ENCODE measurements at regions not wholly inside any gene's neighbourhood (a gene's known extent, or its start where the extent isn't known, plus 50 kb on each side); places are given as distances from the start of the nearest gene placed in this dataset.

DNA sequence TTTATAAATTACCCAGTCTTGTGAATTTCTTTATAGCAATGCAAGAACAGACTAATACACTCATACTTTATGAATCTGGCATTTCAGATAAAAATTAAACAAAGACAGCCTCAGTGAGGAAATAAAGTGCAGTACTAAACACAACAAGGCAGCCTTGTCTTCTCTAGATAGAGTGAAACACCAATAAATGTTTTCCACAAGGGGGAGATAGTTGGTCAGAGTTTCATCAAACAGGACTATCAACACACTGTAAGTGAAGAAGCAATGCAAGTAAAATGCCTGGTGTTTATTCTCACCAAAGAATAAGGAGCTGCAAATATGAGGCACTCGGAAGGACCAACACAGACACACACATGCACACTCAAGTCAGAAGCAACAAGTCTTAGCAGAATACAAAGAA lies 62.8 kb downstream of the FAM9B start:
- no peak for DNase-seq

DNA sequence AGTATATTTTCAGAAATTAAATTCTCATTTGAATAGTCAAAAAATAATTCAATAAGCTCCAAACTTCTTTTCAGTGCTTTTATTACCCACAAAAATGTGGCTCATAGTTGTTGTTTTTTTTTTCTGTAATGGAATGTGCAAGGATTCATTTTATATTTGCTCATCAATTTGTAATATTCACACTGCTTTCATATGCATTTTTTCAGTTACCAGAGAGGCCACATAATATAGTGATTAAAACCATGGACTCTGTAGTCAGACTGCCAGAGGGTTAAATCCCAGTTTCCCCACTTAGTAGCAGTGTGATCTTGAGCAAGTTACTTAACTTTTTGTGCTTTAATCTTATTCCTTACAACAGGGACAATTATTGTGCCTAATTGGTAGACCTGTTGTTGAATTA lies 64.5 kb downstream of the FAM9B start:
- DNase-seq: no peak

GRCh38 chrX:8967461-8967860 lies 66.5 kb downstream of the FAM9B start:
- DNase-seq: no peak

- DNase-seq: no peak
Observed at GRCh38 chrX:8960957-8961468, 72.9 kb downstream of the FAM9B start.

- no peak for DNase-seq
Observed at GRCh38 chrX:8955511-8955910, 78.4 kb downstream of the FAM9B start.

- no peak for DNase-seq
Observed at GRCh38 chrX:8946563-8946962, 87.4 kb downstream of the FAM9B start.

- no peak for DNase-seq
Observed at GRCh38 chrX:8939322-8939721, 94.6 kb downstream of the FAM9B start.

DNA sequence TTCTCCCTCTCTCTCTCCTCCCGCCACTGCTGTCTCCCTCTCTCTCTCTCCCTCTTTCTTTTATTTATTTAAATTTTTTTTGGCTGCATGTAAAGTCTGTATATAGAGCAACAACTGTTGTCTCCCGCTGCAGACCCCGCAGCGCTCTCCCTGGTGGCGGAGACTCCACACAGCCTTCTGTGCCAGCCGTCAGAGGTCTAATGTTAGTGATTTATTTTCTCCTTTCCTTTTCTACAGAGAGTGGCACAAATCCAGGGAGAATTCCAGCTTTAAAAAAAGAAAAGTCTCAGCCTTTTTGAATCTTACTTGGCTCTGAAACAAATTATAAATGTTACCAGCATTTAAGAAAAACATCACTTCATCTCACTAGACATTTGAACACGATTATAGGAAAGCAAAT lies 106.2 kb downstream of the FAM9B start:
- no peak for DNase-seq

GRCh38 chrX:8927066-8927635 lies 106.8 kb downstream of the FAM9B start:
- DNase-seq: no peak

DNA sequence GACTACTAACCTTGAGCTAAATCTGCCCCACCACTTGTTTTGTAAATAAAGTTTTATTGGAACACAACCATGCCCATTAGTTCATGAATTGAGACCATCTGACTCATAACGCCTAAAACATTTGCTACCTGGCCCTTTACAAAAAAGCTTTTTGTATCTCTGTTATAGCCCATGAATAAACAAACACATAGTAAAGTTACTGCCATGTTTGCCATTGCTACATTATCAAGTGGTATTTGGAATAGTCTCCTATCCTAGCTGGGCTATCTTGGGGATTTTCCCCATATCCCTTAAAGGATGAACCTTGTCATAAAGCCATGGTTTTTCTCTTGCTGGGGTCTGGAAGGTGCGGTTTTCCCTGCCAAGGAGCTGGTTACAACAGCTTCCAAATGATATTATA lies 112.3 kb downstream of the FAM9B start:
- DNase-seq: no peak

GRCh38 chrX:8919801-8920200 lies 114.1 kb downstream of the FAM9B start:
- DNase-seq: no peak

DNA sequence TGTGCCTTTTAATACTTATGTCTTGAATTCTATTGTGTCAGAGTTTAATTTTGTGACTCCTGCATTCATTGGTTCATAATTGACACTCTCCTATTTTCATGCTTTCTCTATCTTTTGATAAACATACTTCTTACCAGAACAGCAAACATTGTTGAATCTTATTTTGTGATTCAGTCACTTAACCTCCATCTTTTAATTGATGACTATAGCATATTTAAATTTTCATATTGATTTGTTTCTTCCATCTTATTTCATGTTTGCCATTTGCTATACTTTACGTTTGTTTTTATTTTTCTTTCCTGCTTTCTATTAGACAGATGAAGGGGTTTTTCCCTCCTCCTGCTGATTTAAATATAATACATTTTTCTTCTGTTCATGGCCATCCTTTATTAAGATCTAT lies 115.5 kb upstream of the FAM9A start:
- DNase-seq: no peak

DNA sequence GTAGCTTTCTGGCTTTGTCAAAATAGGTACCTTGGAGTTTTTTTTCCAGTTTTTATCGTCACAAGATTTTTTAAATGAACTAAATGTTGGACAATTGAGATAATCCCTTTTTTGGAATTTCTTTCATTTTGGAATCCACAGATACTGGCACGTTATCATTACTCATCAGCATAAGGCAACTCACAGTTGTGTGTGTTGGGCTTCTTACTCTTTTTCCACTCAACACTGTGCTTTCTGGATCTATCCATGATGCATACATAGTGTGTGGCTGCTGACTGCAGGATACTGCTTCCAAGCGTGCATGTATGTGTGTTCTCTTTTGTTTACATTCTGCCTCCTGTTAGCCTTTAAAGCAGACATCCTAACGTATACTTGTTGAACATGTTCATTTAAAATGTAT lies 113.5 kb upstream of the FAM9A start:
- DNase-seq: no peak

- DNase-seq: no peak
Observed at GRCh38 chrX:8913655-8914409, 112.6 kb upstream of the FAM9A start.

GRCh38 chrX:8907688-8908087 lies 106.5 kb upstream of the FAM9A start:
- no peak for DNase-seq

DNA sequence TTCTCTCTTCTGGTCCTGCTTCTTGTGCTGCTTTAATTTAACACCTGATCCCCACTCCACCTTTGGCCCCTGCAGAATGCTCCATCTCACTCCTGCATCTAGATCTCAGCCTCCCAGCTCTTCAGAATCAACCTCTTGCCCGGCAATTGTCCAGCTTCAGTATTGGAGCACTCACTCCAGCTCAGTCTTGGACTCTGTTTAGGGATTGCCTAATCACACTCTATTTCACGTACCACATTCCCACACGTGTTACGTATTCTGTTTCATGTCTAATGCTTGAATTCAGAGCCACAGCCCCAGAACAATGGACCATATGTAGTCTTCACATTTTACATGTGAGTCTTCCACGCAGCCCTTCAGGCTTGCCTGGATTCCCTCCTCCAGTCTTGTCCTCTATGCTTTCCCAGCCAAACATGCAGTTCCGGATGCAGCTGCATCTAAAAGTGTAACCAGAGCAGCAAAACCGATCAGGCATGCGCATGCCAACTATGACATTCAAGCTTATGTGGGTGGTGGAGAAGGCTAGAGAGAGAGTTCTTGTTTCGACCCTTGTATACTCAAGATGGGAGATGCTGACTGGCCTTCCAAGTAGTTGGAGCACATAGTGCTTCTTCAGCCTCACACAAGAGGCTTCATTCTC lies 105.2 kb upstream of the FAM9A start:
- DNase-seq: no peak

DNA sequence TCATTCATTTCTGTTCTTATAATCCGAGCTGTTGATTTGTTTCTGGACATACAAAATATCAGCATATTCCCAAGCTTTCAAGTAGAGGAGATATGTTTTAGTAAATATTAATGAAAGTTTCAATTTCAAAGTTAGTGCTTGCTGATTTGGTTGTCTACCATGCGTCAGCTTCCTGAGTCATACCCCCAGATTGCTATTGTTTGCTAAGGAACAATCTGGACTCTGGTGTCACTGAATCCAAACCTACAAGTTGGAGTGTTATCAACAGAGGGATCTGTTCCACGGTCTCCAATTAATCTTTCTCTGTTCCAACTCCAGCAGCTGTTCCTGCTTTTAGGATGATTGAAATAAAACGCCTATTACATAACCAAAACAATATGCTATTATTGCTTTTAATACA lies 96.1 kb upstream of the FAM9A start:
- DNase-seq: no peak

DNA sequence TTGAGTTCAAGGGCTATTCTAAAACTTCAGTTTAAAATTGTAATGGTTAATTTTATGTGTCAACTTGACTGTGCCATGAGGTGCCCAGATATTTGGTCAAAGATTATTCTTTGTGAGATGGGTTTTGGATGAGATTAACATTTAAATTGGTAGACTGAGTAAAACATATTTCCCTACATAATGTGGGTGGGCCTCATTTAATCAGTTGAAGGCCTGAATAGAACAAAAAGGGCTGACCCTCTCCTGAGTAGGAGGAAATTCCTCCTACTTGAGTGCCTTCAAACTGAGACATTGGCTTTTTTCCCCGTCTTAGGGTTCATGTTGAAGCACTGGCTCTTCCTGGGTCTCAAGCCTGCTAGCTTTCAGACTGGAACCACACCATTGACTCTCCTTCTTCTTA lies 89.6 kb upstream of the FAM9A start:
- no peak for DNase-seq

GRCh38 chrX:8887004-8887403 lies 85.8 kb upstream of the FAM9A start:
- DNase-seq: no peak

GRCh38 chrX:8879750-8880149 lies 78.6 kb upstream of the FAM9A start:
- no peak for DNase-seq

DNA sequence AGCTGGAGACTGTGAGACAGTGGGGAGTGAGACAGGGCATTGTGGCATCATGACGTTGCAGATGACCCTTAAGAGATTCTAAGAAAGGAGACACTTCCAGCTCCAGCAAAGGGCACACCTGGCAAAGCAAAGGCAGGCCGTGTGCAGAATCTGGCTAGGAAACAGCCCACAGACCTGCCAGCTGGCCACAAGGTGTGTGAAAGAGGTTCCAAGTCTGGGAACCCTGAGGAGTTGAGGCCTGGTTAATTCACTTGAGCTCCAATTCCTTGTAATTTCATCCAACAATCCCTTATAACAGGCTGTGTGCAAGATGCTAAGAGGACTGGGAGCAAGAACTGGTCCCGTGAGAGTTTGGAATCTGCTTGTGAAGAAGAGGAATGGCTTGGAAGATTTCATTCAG lies 72.8 kb upstream of the FAM9A start:
- no peak for DNase-seq

GRCh38 chrX:8873102-8873501 lies 71.9 kb upstream of the FAM9A start:
- no peak for DNase-seq

DNA sequence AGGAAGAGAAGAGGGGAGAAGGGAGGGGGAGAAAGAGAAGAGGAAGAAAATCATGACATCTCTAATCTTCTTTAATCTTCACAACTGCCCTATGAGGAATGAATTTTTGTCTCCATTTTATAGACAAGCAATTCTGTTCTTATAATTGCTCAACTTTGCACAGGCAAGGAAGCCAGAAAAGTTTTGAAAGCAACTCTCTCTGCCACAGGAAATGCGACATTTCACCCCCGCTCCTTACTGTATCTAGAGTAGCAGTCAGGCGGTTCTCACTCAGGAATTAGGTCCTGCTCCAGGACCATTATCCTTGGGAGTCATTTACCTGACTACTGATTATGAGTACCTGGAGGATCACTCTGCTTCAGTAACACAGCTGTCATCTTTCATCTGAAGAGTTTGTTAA lies 69.2 kb upstream of the FAM9A start:
- no peak for DNase-seq

GRCh38 chrX:8869812-8870211 lies 68.6 kb upstream of the FAM9A start:
- DNase-seq: no peak
